Subcutaneous abdominal adipose tissue (tissue), 5 donors: ENCODE measurements at regions not wholly inside any gene's neighbourhood (a gene's known extent, or its start where the extent isn't known, plus 50 kb on each side); places are given as distances from the start of the nearest gene placed in this dataset.
"Not testable (repeated sequence)": the region's sequence is repeated elsewhere in the genome, so short reads cannot be mapped to it uniquely, and the experiment has no call there.

Source experiments
- H3K27ac ChIP-seq: one replicate; pipeline ENCODE4 v1.7.0; 2013; ENCODE audit warnings: low read depth, mild to moderate bottlenecking, inconsistent platforms, low read length, moderate library complexity
- H3K27me3 ChIP-seq, 5 donors: one replicate each; pipeline ENCODE4 v1.7.0; 2013; ENCODE audit warnings: low read length in 5 of 5, inconsistent platforms in 1 of 5; ENCODE audit not compliant: control insufficient read depth in 5 of 5, insufficient read depth in 4 of 5
- H3K36me3 ChIP-seq, 5 donors: one replicate each; pipeline ENCODE4 v1.7.0; 2013; ENCODE audit warnings: low read length in 5 of 5; ENCODE audit not compliant: control insufficient read depth in 5 of 5, insufficient read depth in 5 of 5
- H3K4me1 ChIP-seq, 5 donors: one replicate each; pipeline ENCODE4 v1.7.0; 2013; ENCODE audit warnings: low read length in 5 of 5, mild to moderate bottlenecking in 3 of 5, moderate library complexity in 1 of 5; ENCODE audit not compliant: control insufficient read depth in 5 of 5, insufficient read depth in 5 of 5
- H3K4me3 ChIP-seq, 5 donors: one replicate each; pipeline ENCODE4 v1.7.0; 2013; ENCODE audit warnings: low read length in 5 of 5, low read depth in 1 of 5
- H3K9ac ChIP-seq, 5 donors: one replicate each; pipeline ENCODE4 v1.7.0; 2013; ENCODE audit warnings: low read length in 5 of 5, mild to moderate bottlenecking in 4 of 5, moderate library complexity in 3 of 5
- H3K9me3 ChIP-seq, 5 donors: one replicate each; pipeline ENCODE4 v1.7.0; 2013; ENCODE audit warnings: low read length in 5 of 5; ENCODE audit not compliant: control insufficient read depth in 5 of 5
- donor health status: healthy.
- donor health status: healthy.
- donor health status: healthy.
- donor health status: healthy.
- donor health status: healthy.

GRCh38 chr12:67716817-67717216 is 68.3 kb downstream of the DYRK2 start:
- Histone ChIP-seq H3K4me1 (peaks cover 0 to 8% (median 5%) of the 10 kb centered on the region in 5 donors), H3K36me3 (no peaks in the 10 kb centered on the region), H3K9ac (no peak overlapping the region), H3K9me3 (no peaks in the 10 kb centered on the region), H3K27ac (no peak overlapping the region), H3K27me3 (no peaks in the 10 kb centered on the region), H3K4me3 (no peak overlapping the region)

DNA sequence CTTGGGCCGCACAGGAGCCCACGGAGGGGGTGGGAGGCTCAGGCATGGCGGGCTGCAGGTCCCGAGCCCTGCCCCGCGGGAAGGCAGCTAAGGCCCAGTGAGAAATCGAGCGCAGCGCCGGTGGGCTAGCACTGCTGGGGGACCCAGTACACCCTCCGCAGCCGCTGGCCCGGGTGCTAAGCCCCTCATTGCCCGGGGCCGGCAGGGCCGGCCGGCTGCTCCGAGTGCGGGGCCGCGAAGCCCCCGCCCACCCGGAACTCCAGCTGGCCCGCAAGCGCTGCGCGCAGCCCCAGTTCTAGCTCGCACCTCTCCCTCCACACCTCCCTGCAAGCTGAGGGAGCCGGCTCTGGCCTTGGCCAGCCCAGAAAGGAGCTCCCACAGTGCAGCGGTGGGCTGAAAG is 70.8 kb downstream of the DYRK2 start:
- H3K4me1 ChIP-seq, H3K27me3 ChIP-seq, H3K36me3 ChIP-seq, H3K9me3 ChIP-seq, H3K9ac ChIP-seq, H3K4me3 ChIP-seq, H3K27ac ChIP-seq: not testable (repeated sequence)

- H3K9me3 ChIP-seq, result no peaks in the 10 kb centered on the region
- H3K4me3 ChIP-seq, result no peak overlapping the region
- H3K27ac ChIP-seq, result no peak overlapping the region
- H3K36me3 ChIP-seq, result no peaks in the 10 kb centered on the region
- H3K4me1 ChIP-seq, result peaks cover 0 to 8% (median 5%) of the 10 kb centered on the region in 5 donors
- no peak overlapping the region for H3K9ac ChIP-seq
- H3K27me3 ChIP-seq, result no peaks in the 10 kb centered on the region
These were observed 71.9 kb downstream of the DYRK2 start for GRCh38 chr12:67720351-67720856.

DNA sequence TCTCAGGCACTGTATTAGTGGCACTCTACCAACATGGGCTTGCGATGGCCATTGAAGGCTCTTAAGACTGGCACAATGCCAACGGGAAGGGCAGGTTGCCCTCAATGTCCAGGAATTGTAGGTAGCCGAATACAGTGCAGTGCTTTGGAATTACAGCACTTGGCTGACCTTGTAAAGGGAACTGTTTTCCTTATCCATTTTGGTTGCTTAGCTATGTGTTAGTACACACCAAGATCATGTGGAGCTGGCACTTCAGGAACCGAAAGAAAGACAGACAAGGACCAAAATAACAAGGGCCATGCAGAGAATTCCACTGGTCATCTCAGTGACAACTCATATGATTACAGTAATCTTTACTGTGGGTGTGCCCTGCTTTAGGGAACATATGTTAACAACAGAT is 72.7 kb downstream of the DYRK2 start:
- H3K27ac ChIP-seq, result no peak overlapping the region
- H3K4me1 ChIP-seq, result peaks cover 0 to 8% (median 5%) of the 10 kb centered on the region in 5 donors
- no peaks in the 10 kb centered on the region for H3K9me3 ChIP-seq
- H3K27me3 ChIP-seq, result no peaks in the 10 kb centered on the region
- no peaks in the 10 kb centered on the region for H3K36me3 ChIP-seq
- no peak overlapping the region for H3K4me3 ChIP-seq
- no peak overlapping the region for H3K9ac ChIP-seq

DNA sequence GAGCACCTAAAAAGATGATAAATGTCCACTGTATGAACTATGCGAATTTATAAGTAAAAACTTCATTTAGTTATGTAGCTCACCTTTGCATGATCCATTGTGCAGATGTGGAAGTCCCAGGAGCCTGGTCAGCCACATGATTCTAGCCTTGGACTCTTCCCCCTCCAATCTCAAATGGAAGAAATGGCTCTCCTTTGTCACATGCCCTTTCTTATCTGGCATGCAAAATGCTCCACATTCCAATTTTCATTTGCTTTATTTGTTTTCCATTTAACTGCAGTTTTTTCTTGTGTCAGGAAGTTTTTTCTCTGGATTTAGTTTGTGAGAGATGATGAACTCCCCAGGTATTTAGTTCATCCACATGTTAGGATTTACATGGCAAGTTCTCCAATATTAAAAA is 73.8 kb downstream of the DYRK2 start:
- Histone ChIP-seq H3K4me1 (peaks cover 0 to 8% (median 3%) of the 10 kb centered on the region in 5 donors), H3K27ac (no peak overlapping the region), H3K9ac (no peak overlapping the region)

DNA sequence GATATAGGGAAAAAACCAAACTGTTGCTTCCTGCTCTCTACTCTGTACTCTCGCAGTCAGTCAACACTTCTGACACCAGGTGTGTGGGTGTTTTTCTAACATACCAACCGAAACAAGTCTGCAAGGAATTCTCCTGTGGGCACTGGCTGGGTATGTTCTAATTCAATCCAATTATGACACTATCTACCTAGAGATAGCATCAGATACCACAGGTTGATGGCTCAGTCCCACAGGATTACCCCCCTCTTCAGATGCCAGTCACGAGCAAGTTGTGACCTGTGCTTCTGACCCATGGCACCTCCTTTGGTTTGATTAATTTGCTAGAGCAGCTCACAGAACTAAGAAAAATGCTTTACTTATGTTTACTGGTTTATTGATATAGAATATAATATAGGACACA is 78.3 kb downstream of the DYRK2 start:
- no peaks in the 10 kb centered on the region for H3K4me1 ChIP-seq
- H3K27me3 ChIP-seq, result no peaks in the 10 kb centered on the region
- H3K9ac ChIP-seq, result no peak overlapping the region
- no peak overlapping the region for H3K4me3 ChIP-seq
- H3K9me3 ChIP-seq, result no peaks in the 10 kb centered on the region
- no peaks in the 10 kb centered on the region for H3K36me3 ChIP-seq
- H3K27ac ChIP-seq, result no peak overlapping the region

More for the DNA sequence above, 73.8 kb downstream of the DYRK2 start:
- Histone ChIP-seq H3K36me3 (no peaks in the 10 kb centered on the region), H3K9me3 (no peaks in the 10 kb centered on the region), H3K27me3 (no peaks in the 10 kb centered on the region), H3K4me3 (no peak overlapping the region)

- Histone ChIP-seq H3K9me3 (no peaks in the 10 kb centered on the region), H3K27ac (no peak overlapping the region), H3K9ac (no peak overlapping the region), H3K4me1 (no peaks in the 10 kb centered on the region), H3K36me3 (no peaks in the 10 kb centered on the region), H3K27me3 (no peaks in the 10 kb centered on the region), H3K4me3 (no peak overlapping the region)
These were observed 79.4 kb downstream of the DYRK2 start for GRCh38 chr12:67727702-67728666.

DNA sequence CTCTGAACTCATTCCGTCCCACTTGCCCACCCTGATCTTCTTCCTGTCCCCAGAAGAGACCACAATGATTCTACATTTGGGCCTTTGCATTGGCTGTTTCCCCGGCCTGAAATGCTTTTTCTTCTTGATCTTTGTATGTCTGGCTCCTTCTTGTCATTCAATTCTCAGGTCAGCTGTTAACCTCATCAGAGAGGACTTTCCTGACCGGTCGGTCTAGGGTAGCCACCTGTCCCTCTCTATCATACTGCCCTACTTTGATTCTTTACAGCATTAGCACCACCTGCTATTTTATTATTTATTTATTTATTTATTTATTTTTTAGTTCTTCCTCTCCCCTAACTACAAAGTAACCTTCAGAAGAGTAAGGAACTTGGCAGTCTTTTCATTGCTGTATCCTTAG is 84.3 kb downstream of the DYRK2 start:
- Histone ChIP-seq H3K9ac (no peak overlapping the region), H3K27ac (no peak overlapping the region)

DNA sequence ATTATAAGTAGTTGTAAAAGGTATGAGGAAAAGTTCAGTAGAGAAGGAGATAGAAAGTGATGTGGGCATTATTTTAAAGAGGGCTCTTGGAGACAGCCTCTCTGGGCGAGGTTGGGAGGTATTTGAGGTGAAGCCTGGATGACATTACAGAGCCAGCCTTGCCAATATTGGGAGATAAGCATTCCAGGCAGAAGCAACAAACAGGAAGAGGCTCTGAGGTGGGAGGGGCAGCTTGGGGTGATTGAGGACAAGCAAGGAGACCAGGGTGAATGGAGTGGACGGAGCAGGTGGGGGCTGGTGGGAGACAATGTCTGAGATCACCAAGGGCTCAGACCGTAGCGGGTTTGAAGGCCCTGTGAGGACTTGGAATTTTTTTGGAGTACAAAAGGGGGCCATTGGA is 87.3 kb downstream of the DYRK2 start:
- Histone ChIP-seq H3K27me3 (no peaks in the 10 kb centered on the region), H3K27ac (no peak overlapping the region)

More for the DNA sequence above, 84.3 kb downstream of the DYRK2 start:
- no peaks in the 10 kb centered on the region for H3K27me3 ChIP-seq
- H3K4me1 ChIP-seq, result no peaks in the 10 kb centered on the region
- no peak overlapping the region for H3K4me3 ChIP-seq
- H3K9me3 ChIP-seq, result no peaks in the 10 kb centered on the region
- no peaks in the 10 kb centered on the region for H3K36me3 ChIP-seq

GRCh38 chr12:67740711-67741110 is 92.2 kb downstream of the DYRK2 start:
- H3K9ac ChIP-seq, result no peak overlapping the region
- H3K4me3 ChIP-seq, result no peak overlapping the region
- no peak overlapping the region for H3K27ac ChIP-seq
- H3K9me3 ChIP-seq, result peaks cover 0 to under 1% (median 0%) of the 10 kb centered on the region in 5 donors
- H3K27me3 ChIP-seq, result no peaks in the 10 kb centered on the region
- H3K4me1 ChIP-seq, result no peaks in the 10 kb centered on the region
- no peaks in the 10 kb centered on the region for H3K36me3 ChIP-seq

More for the DNA sequence above, 87.3 kb downstream of the DYRK2 start:
- no peak overlapping the region for H3K9ac ChIP-seq
- no peaks in the 10 kb centered on the region for H3K9me3 ChIP-seq
- no peak overlapping the region for H3K4me3 ChIP-seq
- no peaks in the 10 kb centered on the region for H3K36me3 ChIP-seq
- no peaks in the 10 kb centered on the region for H3K4me1 ChIP-seq
